Suprapubic skin (tissue), 4 donors: ENCODE measurements at regions not wholly inside any gene's neighbourhood (a gene's known extent, or its start where the extent isn't known, plus 50 kb on each side); places are given as distances from the start of the nearest gene placed in this dataset.

Experiments used
- DNase-seq, 2 donors: peaks; one replicate each; pipeline ENCODE4 v3.0.0-alpha.2; 2019; ENCODE audit warnings: low spot score in 2 of 2
- H3K27ac ChIP-seq: fragments of 200-600 bp; sonication (generic); one replicate; pipeline ENCODE4 v1.5.1; 2019
- H3K27me3 ChIP-seq: fragments of 200-600 bp; sonication (generic); one replicate; pipeline ENCODE4 v1.5.1; 2019
- H3K36me3 ChIP-seq: fragments of 200-600 bp; sonication (generic); one replicate; pipeline ENCODE4 v1.5.1; 2019
- H3K4me1 ChIP-seq: fragments of 200-600 bp; sonication (generic); one replicate; pipeline ENCODE4 v1.5.1; 2019
- H3K4me3 ChIP-seq: fragments of 200-600 bp; sonication (generic); one replicate; pipeline ENCODE4 v1.5.1; 2019; ENCODE audit warnings: mild to moderate bottlenecking
- H3K9me3 ChIP-seq: fragments of 200-600 bp; sonication (generic); one replicate; pipeline ENCODE4 v1.5.1; 2019
- EP300 ChIP-seq: sonication (generic); formaldehyde crosslinking; IDR thresholded peaks from one replicate; pipeline ENCODE4 v1.6.1; 2017; ENCODE audit warnings: antibody characterized with exemption
- POLR2A ChIP-seq, 2 donors: fragments of 450-650 bp; IDR thresholded peaks; one replicate each; pipeline ENCODE4 v1.6.1; 2017; ENCODE audit warnings: antibody characterized with exemption in 2 of 2, mild to moderate bottlenecking in 2 of 2, moderate library complexity in 2 of 2
- POLR2AphosphoS5 ChIP-seq, 3 donors: sonication (generic); formaldehyde crosslinking; IDR thresholded peaks; one replicate each; pipeline ENCODE4 v1.6.1; 2017; ENCODE audit warnings: antibody characterized with exemption in 3 of 3
- WGBS: methylation state at CpG from one replicate; pipeline ENCODE4 v1.1.5; 2018; 5-methylcytosine and 5-hydroxymethylcytosine counted together
- TF ChIP-seq, protein P1 (sequence below), 2 donors: fragments of 200-600 bp in 1 of 2; fragments of 450-650 bp in 1 of 2; sonication (generic) in 1 of 2; IDR thresholded peaks; one replicate each; pipeline ENCODE4 v1.5.1; 2016 to 2019; ENCODE audit warnings: antibody characterized with exemption in 2 of 2, mild to moderate bottlenecking in 1 of 2, moderate library complexity in 1 of 2

- H3K27ac ChIP-seq = no peak overlapping the region
- DNase-seq = no peak
- no peaks in the 10 kb centered on the region for H3K36me3 ChIP-seq
- no peaks in the 10 kb centered on the region for H3K27me3 ChIP-seq
- H3K4me1 ChIP-seq = no peaks in the 10 kb centered on the region
- TF ChIP-seq, protein P1, sequence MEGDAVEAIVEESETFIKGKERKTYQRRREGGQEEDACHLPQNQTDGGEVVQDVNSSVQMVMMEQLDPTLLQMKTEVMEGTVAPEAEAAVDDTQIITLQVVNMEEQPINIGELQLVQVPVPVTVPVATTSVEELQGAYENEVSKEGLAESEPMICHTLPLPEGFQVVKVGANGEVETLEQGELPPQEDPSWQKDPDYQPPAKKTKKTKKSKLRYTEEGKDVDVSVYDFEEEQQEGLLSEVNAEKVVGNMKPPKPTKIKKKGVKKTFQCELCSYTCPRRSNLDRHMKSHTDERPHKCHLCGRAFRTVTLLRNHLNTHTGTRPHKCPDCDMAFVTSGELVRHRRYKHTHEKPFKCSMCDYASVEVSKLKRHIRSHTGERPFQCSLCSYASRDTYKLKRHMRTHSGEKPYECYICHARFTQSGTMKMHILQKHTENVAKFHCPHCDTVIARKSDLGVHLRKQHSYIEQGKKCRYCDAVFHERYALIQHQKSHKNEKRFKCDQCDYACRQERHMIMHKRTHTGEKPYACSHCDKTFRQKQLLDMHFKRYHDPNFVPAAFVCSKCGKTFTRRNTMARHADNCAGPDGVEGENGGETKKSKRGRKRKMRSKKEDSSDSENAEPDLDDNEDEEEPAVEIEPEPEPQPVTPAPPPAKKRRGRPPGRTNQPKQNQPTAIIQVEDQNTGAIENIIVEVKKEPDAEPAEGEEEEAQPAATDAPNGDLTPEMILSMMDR (IDR thresholded peaks at IDR 0.05) = no peak
- no peak for TF ChIP-seq POLR2A (IDR thresholded peaks at IDR 0.05)
- TF ChIP-seq POLR2AphosphoS5 (IDR thresholded peaks at IDR 0.05) = no peak
- TF ChIP-seq EP300 = no peak
- WGBS = 68% methylated on average over 4 of the region's 4 CpGs
- H3K4me3 ChIP-seq = no peak overlapping the region
- no peaks in the 10 kb centered on the region for H3K9me3 ChIP-seq
Measured at GRCh38 chr3:148329481-148330235, 368.0 kb upstream of the AGTR1 start.

GRCh38 chr3:148330542-148330941 is 367.2 kb upstream of the AGTR1 start:
- H3K4me3 ChIP-seq = no peak overlapping the region
- no peaks in the 10 kb centered on the region for H3K27me3 ChIP-seq
- DNase-seq = no peak
- H3K4me1 ChIP-seq = no peaks in the 10 kb centered on the region
- 51% methylated on average over 4 of the region's 4 CpGs for WGBS
- no peaks in the 10 kb centered on the region for H3K36me3 ChIP-seq
- TF ChIP-seq, protein P1 (IDR thresholded peaks at IDR 0.05) = no peak
- TF ChIP-seq EP300 (no peak), POLR2AphosphoS5 (IDR thresholded peaks at IDR 0.05) (no peak), POLR2A (IDR thresholded peaks at IDR 0.05) (no peak)
- no peak overlapping the region for H3K27ac ChIP-seq
- H3K9me3 ChIP-seq = no peaks in the 10 kb centered on the region

GRCh38 chr3:148331081-148331846 is 366.4 kb upstream of the AGTR1 start:
- H3K36me3 ChIP-seq = no peaks in the 10 kb centered on the region
- DNase-seq = no peak
- H3K27ac ChIP-seq = no peak overlapping the region
- H3K27me3 ChIP-seq = no peaks in the 10 kb centered on the region
- WGBS = 46% methylated on average over 1 of the region's 1 CpG
- TF ChIP-seq POLR2A (IDR thresholded peaks at IDR 0.05) (no peak), POLR2AphosphoS5 (IDR thresholded peaks at IDR 0.05) (no peak), EP300 (no peak)
- TF ChIP-seq, protein P1 (IDR thresholded peaks at IDR 0.05) = no peak
- H3K9me3 ChIP-seq = no peaks in the 10 kb centered on the region
- H3K4me3 ChIP-seq = no peak overlapping the region
- no peaks in the 10 kb centered on the region for H3K4me1 ChIP-seq

GRCh38 chr3:148332509-148332908 is 365.2 kb upstream of the AGTR1 start:
- no peak for TF ChIP-seq POLR2AphosphoS5 (IDR thresholded peaks at IDR 0.05)
- TF ChIP-seq EP300 = no peak
- TF ChIP-seq, protein P1 (IDR thresholded peaks at IDR 0.05) = no peak
- no peak for TF ChIP-seq POLR2A (IDR thresholded peaks at IDR 0.05)

GRCh38 chr3:148333091-148333490 is 364.6 kb upstream of the AGTR1 start:
- DNase-seq = no peak
- TF ChIP-seq, protein P1 (IDR thresholded peaks at IDR 0.05) = no peak
- TF ChIP-seq EP300 = no peak
- TF ChIP-seq POLR2AphosphoS5 (IDR thresholded peaks at IDR 0.05) = no peak
- no peak for TF ChIP-seq POLR2A (IDR thresholded peaks at IDR 0.05)

More at GRCh38 chr3:148332509-148332908, 365.2 kb upstream of the AGTR1 start:
- DNase-seq = no peak
- no peaks in the 10 kb centered on the region for H3K36me3 ChIP-seq
- no peaks in the 10 kb centered on the region for H3K27me3 ChIP-seq
- WGBS = 84% methylated on average over 2 of the region's 2 CpGs
- no peak overlapping the region for H3K4me3 ChIP-seq
- H3K9me3 ChIP-seq = no peaks in the 10 kb centered on the region
- H3K27ac ChIP-seq = no peak overlapping the region
- no peaks in the 10 kb centered on the region for H3K4me1 ChIP-seq

More at GRCh38 chr3:148333091-148333490, 364.6 kb upstream of the AGTR1 start:
- Histone ChIP-seq H3K4me3 (no peak overlapping the region), H3K4me1 (no peaks in the 10 kb centered on the region), H3K27me3 (no peaks in the 10 kb centered on the region), H3K36me3 (no peaks in the 10 kb centered on the region), H3K9me3 (no peaks in the 10 kb centered on the region), H3K27ac (no peak overlapping the region)
- WGBS = 39% methylated on average over 3 of the region's 3 CpGs
